ENCODE measurements at regions not wholly inside any gene's neighbourhood (a gene's known extent, or its start where the extent isn't known, plus 50 kb on each side); places are given as distances from the start of the nearest gene placed in this dataset.
A peak's percentile ranks its signal among the peaks of the same experiment; 100 is the strongest.
"Not testable (repeated sequence)": the region's sequence is repeated elsewhere in the genome, so short reads cannot be mapped to it uniquely, and the experiment has no call there.

GRCh38 chr12:9334041-9334692, 126.0 kb upstream of the PZP start:
- DNase-seq: no peak

DNA sequence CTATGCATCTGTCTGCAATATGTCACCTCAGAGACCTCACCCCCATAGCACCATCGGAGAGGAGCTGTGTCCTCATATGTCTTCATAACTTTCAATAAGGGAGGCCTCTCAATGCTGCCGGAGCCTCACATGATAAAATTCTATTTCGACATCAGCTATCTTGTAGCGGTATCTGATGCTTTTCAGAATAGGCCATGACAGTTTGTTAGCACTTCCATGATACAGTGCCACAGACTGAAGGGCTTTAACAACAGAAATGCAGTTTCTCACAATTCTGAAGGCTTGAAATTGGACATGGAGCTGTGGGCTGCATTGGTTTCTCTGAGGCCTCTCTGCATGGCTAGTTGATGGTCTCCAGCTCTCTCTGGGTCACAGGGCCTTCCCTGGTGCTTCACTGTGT, 125.0 kb upstream of the PZP start:
- no peak for DNase-seq

DNA sequence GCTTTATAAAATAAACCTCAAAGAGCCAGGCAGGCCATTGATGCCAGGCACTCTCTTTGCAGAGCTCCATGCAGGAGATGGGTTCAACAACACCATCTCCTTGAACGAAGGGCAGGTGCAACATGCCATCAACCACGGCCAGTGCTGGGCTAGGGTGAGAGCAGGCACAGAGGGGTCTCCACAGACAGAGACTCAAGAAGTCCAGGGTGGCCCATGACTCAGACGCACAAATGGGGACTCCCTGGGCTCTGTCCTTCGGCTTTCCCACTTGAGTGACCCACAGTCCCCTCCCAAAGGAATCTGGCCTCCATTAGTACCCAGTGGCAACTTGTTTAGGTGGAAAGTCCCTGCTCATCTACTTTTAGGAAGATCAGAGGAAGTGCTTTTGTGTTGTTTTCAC, 124.4 kb upstream of the PZP start:
- DNase-seq: no peak

GRCh38 chr12:9331218-9331626, 123.0 kb upstream of the PZP start:
- DNase-seq: peak; percentile 28 to 54

GRCh38 chr12:9329019-9329418, 120.8 kb upstream of the PZP start:
- DNase-seq: no peak

DNA sequence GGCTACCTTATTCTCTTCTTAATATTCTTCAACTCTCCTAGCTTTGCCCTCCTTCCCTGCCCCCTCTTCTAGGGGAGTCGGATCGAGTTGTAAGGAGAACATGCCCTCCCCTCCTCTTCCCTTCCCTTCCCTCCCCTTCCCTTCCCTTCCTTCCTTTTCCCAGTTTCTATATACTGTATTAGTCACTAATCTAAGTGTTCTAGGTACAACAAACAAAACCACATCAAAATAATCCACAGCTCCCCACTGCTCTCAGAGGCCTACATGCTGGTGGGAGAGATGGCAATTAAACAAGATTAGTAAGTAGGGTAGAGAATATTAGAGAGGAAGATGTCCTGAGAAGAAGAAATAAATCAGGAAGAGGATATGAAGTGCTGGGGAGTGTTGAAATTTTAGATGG, 119.9 kb upstream of the PZP start:
- no peak for DNase-seq

- no peak for DNase-seq
These were observed 119.1 kb upstream of the PZP start for GRCh38 chr12:9327320-9327719.

DNA sequence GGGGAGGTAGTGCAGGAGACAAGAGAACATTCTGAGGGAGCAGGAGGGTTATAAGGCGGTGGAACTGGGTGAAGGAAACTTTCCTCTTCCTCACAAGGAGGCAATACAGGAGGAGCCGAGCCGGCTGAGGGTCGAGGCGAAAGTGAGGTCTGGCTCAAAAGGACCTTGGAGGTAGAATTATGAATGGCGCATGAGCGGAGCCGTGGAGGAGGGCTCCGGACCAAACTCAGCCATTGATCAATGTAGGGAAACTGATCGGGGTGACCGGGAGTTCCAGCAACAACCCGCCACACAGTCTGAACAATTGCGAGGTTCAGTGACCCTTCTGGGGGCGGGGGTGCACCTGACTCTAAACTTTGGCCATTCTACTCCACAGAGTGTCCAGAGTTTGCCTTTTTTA, 118.7 kb upstream of the PZP start:
- not testable (repeated sequence) for DNase-seq

GRCh38 chr12:9326085-9326484, 117.9 kb upstream of the PZP start:
- DNase-seq: no peak

- DNase-seq: no peak
These were observed 117.3 kb upstream of the PZP start for GRCh38 chr12:9325471-9325870.

GRCh38 chr12:9324782-9325181, 116.6 kb upstream of the PZP start:
- DNase-seq: no peak

DNA sequence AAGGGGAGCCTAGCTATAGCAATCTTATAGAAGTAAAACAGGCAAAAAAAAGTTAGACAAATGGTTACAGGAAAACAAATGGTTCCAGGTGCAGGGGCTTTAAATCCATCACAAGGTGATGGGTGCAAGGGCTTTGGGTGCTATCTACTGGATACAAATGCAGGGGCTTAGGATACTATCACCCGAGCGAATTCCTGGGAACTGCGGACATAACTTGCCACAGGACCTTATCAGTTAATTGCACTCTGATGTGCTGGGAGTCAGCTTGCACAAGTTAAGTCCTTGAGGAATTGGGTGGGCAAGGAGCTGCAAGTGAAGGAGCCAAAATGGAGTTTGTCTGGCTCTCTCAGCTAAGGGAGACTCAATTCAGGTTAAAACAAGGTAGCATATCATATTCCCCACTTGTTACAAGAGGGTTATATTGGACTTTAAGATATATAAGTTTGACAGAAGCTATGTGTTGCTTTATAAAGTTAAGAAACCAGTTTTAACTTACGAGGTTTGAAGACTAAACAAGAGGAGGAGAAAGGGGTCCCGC, 115.0 kb upstream of the PZP start:
- no peak for DNase-seq

GRCh38 chr12:9319842-9320173, 111.6 kb upstream of the PZP start:
- no peak for DNase-seq

DNA sequence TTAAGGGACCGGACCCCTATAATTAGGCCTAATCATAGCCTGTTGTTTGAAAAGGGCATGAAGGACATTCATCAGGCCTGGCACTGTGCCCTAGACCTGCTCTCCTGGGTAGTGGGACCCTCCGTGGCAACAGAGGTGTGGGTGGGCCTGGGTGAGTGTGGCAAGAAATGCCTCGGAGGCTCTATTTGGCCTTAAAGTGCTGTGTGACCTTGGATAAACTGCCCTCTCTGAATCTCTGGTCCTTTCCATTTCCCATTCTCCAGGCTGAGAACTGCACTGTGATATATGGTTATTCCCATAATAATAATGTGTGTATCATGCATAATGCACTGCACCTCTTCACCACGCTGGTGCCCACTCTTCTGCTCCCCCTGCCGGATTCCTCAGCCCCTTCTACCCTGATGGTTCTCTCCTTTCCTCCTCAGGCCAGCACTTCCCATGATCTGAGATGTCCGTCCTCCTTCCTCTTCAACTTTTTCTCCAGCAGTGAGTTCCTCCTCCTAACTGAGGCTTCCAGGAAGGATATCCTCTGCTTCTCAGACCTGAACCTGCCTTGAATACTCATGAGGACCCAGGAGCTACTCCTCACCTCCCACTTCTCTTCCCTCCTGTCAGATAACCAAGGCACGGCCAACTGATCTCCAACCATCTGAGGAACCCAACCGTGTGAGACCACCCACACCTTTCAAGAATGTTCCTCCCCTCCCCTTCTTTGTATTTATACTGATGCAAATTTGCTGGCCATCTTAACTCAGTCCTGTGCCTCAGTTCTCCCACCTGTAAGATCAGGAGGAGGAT, 111.0 kb upstream of the PZP start:
- DNase-seq: no peak

DNA sequence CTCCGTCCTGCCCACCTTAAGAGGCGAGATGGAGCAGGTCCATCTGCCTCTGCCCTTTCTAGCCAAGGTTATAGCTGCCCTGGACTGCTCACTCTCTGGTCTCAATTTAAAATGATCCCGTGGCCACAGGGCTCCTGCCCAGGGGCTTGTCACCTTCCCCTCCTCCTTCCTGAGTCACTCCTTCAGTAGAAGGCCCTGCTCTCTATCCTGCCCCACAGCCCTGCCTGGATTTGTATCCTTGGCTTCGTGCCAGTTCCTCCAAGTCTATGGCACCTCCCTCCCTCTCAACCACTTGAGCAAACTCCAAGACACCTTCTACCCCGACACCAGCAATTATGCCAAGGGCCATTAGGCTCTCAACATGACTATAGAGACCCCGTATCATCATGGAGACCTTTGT, 105.3 kb upstream of the PZP start:
- not testable (repeated sequence) for DNase-seq

GRCh38 chr12:9312406-9313392, 104.5 kb upstream of the PZP start:
- not testable (repeated sequence) for DNase-seq

DNA sequence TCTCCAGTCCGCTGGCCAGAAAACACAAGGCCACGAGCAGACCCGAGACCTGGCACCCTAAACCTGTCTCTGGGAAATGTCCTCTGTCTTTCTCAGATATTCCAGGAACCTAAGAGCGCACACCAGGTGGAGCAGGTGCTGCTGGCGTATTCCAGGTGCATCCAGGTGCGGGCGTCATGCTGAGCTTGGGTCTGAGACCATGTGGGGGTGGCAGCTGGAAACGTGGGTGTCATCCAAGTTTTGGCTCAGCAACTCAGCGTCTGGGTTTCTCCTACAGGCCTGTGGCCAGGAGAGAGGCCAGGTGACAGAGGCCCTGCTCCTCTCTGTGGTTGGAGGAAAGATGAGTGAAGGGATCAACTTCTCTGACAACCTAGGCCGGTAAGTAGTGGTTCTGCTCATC, 103.3 kb upstream of the PZP start:
- not testable (repeated sequence) for DNase-seq

DNA sequence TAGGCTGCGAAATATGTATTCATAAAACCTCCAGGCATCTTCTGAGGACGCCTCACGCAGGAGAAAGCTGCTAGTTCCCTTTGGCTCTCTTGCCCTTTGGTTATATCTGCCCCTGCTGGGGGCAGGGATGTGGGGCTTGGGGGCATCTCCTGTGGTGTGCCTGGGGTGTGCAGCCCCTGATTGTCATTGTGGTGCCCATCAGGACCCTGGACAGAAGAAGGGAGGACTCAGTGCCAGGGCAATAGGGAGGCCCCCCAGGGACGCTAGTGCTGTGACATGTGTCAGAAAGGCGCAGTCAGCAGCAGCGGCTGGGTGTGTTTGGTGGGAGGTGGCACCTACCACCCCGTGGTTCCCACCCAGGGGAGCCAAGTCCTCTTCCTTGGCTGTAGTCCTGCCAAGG, 102.5 kb upstream of the PZP start:
- DNase-seq: not testable (repeated sequence)

- DNase-seq: not testable (repeated sequence)
These were observed 101.6 kb upstream of the PZP start for GRCh38 chr12:9309749-9310148.

DNA sequence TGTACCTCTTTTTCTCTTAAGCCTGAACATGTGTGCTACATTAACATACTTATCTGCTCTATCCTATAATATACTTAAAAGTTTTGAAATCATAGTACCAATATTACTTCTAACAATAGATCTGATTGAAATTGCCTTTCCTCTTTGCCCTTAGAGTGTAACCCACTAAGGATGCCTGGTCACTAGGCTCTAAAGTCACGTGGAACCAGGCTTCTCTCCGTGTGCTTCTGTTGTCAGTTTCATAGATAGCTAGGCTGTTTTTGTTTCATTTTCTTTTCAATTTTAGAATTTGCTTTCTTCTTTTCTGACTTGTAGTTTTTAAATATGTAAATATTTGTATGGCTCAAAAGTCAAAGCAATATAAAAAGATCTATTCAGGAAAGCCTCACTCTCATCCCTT, 100.5 kb upstream of the PZP start:
- not testable (repeated sequence) for DNase-seq

- not testable (repeated sequence) for DNase-seq
These were observed 100.0 kb upstream of the PZP start for GRCh38 chr12:9308163-9308562.

DNA sequence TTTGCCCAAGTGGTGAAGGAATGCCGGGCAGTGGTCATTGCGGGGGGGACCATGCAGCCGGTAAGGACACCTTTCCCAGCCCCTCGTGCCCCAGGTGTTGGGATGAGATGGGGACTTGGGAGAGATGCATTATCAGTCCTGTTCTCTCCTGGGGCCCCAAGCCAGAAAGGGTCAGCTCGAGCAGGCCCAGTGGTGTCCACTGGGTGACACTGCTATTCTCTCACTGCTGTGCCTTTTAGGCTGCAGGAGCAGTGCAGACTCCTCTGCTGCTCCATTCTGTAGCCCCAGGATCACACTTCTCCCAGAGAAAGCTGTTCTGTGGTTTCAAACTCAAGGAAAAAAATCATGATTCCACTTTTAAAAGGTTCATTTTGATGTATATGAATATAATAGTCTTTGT, 99.1 kb upstream of the PZP start:
- DNase-seq: not testable (repeated sequence)

DNA sequence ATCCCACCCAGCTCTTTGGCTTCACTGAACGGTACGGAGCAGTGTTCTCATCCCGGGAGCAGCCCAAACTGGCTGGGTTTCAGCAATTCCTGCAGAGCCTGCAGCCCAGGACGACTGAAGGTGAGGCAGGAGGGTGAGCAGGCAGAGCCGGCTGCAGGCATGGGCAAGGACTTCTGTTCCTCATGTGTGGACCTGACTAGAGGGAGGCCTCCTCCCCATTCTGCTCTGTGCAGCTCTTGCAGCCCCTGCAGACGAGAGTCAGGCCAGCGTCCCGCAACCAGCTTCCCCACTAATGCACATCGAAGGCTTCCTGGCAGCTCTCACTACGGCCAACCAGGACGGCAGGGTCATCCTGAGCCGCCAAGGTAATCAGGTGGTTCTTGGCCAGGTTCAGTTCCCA, 97.8 kb upstream of the PZP start:
- not testable (repeated sequence) for DNase-seq

Measured in hippocampal formation (tissue), 2 donors.